ENCODE measurements at regions not wholly inside any gene's neighbourhood (a gene's known extent, or its start where the extent isn't known, plus 50 kb on each side); places are given as distances from the start of the nearest gene placed in this dataset.
A peak's percentile ranks its signal among the peaks of the same experiment; 100 is the strongest.

DNA sequence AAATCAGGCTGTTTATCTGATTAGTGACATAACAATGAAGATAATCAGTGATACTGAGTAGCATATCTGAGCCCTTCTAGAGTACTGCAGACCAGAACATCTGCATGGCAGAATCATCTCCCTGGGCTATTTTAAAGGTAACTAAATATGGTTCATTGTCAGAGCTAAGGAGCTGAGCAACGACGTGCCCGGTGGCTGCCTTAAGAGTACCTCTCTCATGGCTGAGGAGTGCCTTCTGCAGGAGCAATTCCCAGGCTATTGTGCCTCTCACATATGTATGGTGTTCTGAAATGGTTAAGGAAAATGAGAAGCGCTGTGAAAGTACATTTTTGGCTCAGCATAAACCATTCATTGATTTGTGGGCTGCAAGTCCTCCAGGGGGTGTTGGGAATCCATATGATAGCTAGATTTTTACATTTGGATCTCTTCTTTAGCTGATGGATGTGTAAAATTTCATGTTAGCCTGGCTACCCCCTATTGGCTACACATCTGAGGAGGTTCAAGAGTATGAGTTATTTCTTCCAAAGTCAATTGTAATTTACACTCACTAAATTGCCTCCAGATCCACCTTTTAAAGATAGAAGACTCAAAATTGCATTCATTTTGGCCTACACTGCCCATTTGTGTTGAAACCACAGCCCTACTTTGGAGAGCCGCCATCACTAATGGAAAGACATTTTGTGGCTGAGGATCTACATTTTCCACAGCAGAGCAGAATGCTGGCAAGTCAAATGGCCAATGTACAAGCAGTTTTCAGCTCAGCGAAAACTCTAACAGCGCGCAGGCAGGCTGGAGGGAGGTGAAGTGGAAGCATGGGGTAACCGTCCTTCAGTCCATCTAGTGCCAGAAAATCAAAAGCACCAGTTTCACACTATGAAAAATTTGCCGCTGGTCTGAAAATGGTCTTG is 198.0 kb downstream of the SIM1 start:
- DNase-seq: no peak

GRCh38 chr6:100262086-100262485 is 202.6 kb downstream of the SIM1 start:
- no peak for DNase-seq

DNA sequence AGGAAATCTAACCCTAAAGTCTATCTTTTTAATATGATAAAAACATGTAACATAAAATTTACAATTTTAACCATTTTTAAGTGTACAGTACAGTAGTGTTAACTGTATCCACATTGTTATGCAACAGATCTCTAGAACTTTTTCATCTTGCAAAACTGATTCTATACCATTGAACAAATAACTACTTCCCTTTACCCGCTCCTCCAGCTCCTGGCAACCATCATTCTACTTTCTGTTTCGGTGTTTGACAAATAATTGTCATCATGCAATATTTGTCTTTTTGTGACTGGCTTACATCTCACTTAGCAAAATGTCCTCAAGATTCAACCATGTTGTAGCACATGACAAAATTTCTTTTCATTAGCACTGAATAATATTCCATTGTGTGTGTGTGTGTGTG is 203.2 kb downstream of the SIM1 start:
- DNase-seq: no peak

- DNase-seq: no peak
Observed at GRCh38 chr6:100260584-100260983, 204.1 kb downstream of the SIM1 start.

DNA sequence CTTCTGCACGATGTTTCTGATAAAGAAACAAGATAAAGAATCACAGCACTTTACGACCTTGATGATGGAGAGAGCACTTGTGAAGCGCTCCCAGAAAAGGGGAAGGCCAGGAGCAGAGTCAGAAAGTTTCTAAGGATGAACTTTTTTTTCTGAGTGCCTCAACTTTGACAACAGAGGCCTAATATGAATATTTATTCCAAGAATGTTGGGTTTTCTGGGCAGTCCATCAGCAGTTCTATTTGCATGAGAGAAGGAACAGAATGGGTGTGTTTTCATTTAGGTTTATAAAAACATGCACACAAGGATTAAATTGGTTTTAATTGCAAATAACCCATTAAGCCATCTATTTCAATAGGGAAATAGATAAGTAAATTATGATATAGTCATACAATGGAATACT is 204.9 kb downstream of the SIM1 start:
- DNase-seq: no peak

GRCh38 chr6:100258752-100259151 is 206.0 kb downstream of the SIM1 start:
- no peak for DNase-seq

DNA sequence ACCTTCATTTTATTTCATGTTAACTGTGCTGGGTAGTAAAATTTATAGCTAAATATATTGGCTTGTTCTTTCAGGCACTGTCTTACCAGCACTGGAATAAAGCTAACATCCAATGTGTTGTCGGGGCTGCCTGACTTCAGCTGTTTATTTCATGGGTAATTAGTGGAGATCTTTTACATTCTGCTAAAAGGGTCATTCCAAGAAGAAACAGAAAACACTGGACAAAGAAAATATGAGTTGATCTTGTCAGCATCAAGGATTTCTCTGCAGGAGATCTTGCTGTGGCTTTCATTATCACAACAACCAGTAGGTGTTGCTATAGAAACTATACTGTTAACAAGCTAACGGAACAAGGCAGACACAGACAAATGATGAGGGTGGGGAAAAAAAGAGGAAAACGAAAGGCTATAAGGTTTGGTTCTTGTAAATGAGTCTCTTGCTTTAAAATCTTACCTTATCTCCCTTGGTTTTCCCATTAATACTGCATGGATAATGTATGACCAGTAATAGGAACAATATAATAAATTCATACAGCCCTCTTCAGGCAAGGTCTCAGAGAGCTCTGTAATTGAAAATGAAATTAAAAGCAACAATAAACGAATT is 206.8 kb downstream of the SIM1 start:
- DNase-seq: peak; percentile 65

GRCh38 chr6:100255701-100256100 is 209.0 kb downstream of the SIM1 start:
- no peak for DNase-seq

DNA sequence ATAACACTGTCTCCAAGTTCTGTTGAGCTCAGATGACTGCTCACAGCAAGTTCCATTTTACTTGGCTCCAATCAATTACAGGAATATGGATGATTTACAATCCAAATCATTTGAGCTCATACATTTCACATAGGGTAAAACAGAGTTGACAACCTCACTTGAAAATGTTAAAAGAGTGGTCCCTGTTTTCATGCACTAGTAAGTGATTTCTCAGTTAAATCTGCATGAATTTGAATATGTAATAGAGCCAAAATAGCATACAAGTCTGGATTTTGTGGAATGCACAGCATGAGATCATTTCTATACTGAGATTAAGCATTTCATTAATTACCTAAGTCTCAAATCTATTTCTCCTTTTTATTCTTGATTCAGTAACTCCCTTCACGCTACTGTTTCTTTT is 217.6 kb downstream of the SIM1 start:
- no peak for DNase-seq

- DNase-seq: no peak
Observed at GRCh38 chr6:100246206-100246605, 218.5 kb downstream of the SIM1 start.

- no peak for DNase-seq
Observed at GRCh38 chr6:100240798-100241197, 223.9 kb downstream of the SIM1 start.

GRCh38 chr6:100237821-100238220 is 226.9 kb downstream of the SIM1 start:
- no peak for DNase-seq

GRCh38 chr6:100236389-100236788 is 228.3 kb downstream of the SIM1 start:
- no peak for DNase-seq

DNA sequence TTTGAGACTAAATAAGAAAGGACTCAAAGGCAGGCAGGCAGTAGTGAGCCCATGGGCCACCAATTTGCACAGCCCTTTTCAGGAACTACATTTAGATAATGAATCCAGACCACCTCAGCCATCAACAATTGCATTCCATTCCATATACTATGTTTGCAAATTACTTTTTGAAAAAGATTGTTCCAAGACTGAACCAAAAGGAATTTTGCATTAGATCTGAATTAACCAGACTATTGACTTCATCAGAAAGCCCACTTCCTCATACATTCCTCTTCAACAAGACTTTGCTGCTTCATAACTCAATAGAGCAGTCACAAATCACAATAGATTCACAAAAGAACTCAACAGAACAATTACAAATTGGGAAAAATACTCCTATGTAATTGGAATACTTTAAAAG is 229.1 kb downstream of the SIM1 start:
- DNase-seq: no peak

DNA sequence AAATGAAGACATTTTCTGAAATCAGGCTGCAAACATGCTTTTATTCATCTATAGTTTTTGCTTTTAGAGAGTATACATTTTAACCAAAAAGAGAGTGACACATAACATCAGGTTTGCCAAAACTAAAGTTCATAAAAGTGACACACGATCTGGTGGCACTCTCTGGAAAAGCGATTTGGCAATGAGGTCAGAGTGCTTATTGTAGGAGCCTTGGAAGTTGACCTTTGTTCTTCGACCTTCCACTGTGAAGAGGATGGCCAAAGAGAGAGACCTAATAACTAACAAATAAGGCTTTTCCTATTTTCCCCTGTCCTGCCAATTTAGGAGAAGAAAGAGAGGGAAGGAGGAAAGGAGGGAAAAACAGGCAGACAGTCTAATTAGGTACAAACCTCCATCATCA is 230.1 kb downstream of the SIM1 start:
- DNase-seq: no peak

GRCh38 chr6:100232781-100233573 is 231.7 kb downstream of the SIM1 start:
- DNase-seq: no peak

DNA sequence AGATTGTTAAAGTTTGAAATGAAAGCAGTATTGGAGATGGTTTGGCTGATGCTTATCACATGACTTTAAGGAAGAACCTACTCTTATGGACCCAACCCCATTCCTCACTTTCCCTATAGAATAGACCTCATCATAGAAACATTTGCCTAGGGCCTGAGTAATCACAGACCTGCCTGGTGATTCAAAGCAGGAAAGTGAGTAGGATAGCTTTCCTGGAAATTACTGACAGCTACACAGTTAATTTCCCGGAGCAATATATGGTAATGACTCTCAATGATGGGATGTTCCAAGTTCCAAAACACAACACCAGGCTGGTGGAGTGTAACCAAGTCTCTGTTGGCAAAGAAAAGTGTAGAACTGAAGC is 233.8 kb downstream of the SIM1 start:
- DNase-seq: peak; percentile 33

- DNase-seq: no peak
Observed at GRCh38 chr6:100230115-100230952, 234.4 kb downstream of the SIM1 start.

- DNase-seq: no peak
Observed at GRCh38 chr6:100229512-100229911, 235.2 kb downstream of the SIM1 start.

DNA sequence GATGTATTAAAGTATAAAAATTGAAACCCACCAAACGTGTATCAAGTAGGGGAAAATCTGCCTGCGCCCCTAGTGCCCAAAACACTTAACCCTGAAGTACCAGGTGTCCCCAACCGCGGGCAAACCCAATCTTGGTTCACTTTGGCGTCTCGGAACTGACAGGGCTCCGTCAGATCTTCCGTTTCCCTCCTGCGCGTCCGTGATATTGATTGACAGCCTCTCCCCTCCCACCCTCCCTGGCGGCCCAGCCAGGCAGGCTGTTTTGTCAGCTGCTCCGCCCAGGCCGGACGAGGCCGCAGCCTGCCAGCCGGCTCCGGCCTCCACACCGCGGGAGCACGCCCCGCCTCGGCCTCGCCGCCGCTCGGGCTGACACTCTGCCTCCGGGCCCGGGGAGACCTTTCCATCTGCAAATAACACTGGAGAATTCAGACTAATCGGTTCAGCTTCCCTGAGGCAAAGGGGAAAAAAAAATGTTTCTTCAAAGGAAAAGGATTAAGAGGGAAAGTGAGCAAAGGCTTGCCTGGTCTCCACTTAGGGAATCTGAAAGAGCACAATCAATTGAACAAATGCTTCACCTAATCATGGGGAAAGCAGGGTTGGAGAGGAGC is 234.9 kb upstream of the MCHR2 start:
- peak; percentile 55 for DNase-seq

- DNase-seq: no peak
Observed at GRCh38 chr6:100228437-100228833, 234.4 kb upstream of the MCHR2 start.

DNA sequence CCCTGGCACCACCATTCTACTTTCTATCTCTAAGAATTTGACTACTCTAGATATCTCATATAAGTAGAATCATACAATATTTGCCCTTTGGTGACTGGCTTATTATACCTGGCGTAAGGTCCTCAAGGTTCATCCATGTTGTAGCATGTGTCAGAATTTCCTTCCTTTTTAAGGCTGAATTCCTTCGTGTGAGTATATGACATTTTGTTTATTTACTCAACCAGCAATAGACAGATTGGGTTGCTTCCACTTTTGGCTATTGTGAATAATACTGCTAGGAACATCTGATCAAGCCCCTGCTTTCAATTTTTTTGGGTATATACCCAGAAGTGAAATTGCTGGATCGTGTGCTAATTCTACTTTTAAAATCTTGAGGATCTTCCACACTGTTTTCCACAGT is 232.8 kb upstream of the MCHR2 start:
- no peak for DNase-seq

Measured in NCI-H226 (cell line).